SJSA1 (cell line): ENCODE measurements at regions not wholly inside any gene's neighbourhood (a gene's known extent, or its start where the extent isn't known, plus 50 kb on each side); places are given as distances from the start of the nearest gene placed in this dataset.

Experiments used
- DNase-seq, 2 experiments: peaks; one replicate each; pipeline ENCODE4 v3.0.0-alpha.2; 2015 to 2020; ENCODE audit warnings: low spot score in 2 of 2, low read depth in 1 of 2
- H3K27ac ChIP-seq: fragments of 250-450 bp; sonication (Bioruptor Pico); 2 replicates; pipeline ENCODE4 v1.5.1; 2020; ENCODE audit warnings: mild to moderate bottlenecking, moderate library complexity
- H3K27me3 ChIP-seq: fragments of 250-450 bp; sonication (Bioruptor Pico); replicated peaks from 2 replicates; pipeline ENCODE4 v1.5.1; 2020; ENCODE audit warnings: mild to moderate bottlenecking, moderate library complexity
- H3K36me3 ChIP-seq: fragments of 250-450 bp; sonication (Bioruptor Pico); 2 replicates; pipeline ENCODE4 v1.5.1; 2020; ENCODE audit warnings: mild to moderate bottlenecking
- H3K4me1 ChIP-seq: fragments of 250-450 bp; sonication (Bioruptor Pico); replicated peaks from 2 replicates; pipeline ENCODE4 v1.6.1; 2021; ENCODE audit warnings: mild to moderate bottlenecking
- H3K4me3 ChIP-seq: fragments of 250-450 bp; sonication (Bioruptor Pico); 2 replicates; pipeline ENCODE4 v1.5.1; 2020; ENCODE audit warnings: mild to moderate bottlenecking
- H3K9me3 ChIP-seq: fragments of 250-450 bp; sonication (Bioruptor Pico); replicated peaks from 2 replicates; pipeline ENCODE4 v1.5.1; 2020; ENCODE audit warnings: mild to moderate bottlenecking

- peaks cover 49% of the 10 kb centered on the region for H3K4me1 ChIP-seq
- no peaks in the 10 kb centered on the region for H3K27me3 ChIP-seq
- peaks cover 14% of the 10 kb centered on the region for H3K36me3 ChIP-seq
- DNase-seq = peak in 1 of 2 experiments; percentile 46
- peaks cover 7% of the 10 kb centered on the region for H3K9me3 ChIP-seq
- no peak overlapping the region for H3K27ac ChIP-seq
- H3K4me3 ChIP-seq = no peak overlapping the region
Observed at GRCh38 chr16:85188822-85189672, 76.8 kb upstream of the CIBAR2 start.

GRCh38 chr16:85190572-85190971 is 78.3 kb upstream of the CIBAR2 start:
- peak; percentile 46 to 73 for DNase-seq
- no peak overlapping the region for H3K27ac ChIP-seq
- no peak overlapping the region for H3K4me3 ChIP-seq
- peaks cover 49% of the 10 kb centered on the region for H3K4me1 ChIP-seq
- no peaks in the 10 kb centered on the region for H3K9me3 ChIP-seq
- H3K27me3 ChIP-seq = no peaks in the 10 kb centered on the region
- no peaks in the 10 kb centered on the region; the same call in 1 of the 2 replicates for H3K36me3 ChIP-seq

- no peaks in the 10 kb centered on the region for H3K9me3 ChIP-seq
- DNase-seq = no peak
- H3K36me3 ChIP-seq = no peaks in the 10 kb centered on the region
- H3K27me3 ChIP-seq = no peaks in the 10 kb centered on the region
- peaks cover 49% of the 10 kb centered on the region for H3K4me1 ChIP-seq
- no peak overlapping the region for H3K4me3 ChIP-seq
- no peak overlapping the region for H3K27ac ChIP-seq
Observed at GRCh38 chr16:85191341-85191965, 79.2 kb upstream of the CIBAR2 start.

- Histone ChIP-seq H3K9me3 (no peaks in the 10 kb centered on the region), H3K27me3 (no peaks in the 10 kb centered on the region), H3K36me3 (no peaks in the 10 kb centered on the region), H3K4me3 (no peak overlapping the region), H3K4me1 (peaks cover 42% of the 10 kb centered on the region), H3K27ac (no peak overlapping the region)
- DNase-seq = no peak
Observed at GRCh38 chr16:85192238-85193114, 80.2 kb upstream of the CIBAR2 start.

GRCh38 chr16:85193115-85193493 is 80.8 kb upstream of the CIBAR2 start:
- Histone ChIP-seq H3K27ac (no peak overlapping the region), H3K4me1 (peaks cover 48% of the 10 kb centered on the region), H3K4me3 (no peak overlapping the region), H3K27me3 (no peaks in the 10 kb centered on the region), H3K36me3 (no peaks in the 10 kb centered on the region), H3K9me3 (no peaks in the 10 kb centered on the region)
- DNase-seq = peak in 1 of 2 experiments; percentile 17

GRCh38 chr16:85193876-85194275 is 81.6 kb upstream of the CIBAR2 start:
- no peak for DNase-seq
- no peak overlapping the region for H3K27ac ChIP-seq
- H3K27me3 ChIP-seq = no peaks in the 10 kb centered on the region
- H3K36me3 ChIP-seq = no peaks in the 10 kb centered on the region
- H3K4me1 ChIP-seq = peaks cover 51% of the 10 kb centered on the region
- no peaks in the 10 kb centered on the region for H3K9me3 ChIP-seq
- H3K4me3 ChIP-seq = no peak overlapping the region

GRCh38 chr16:85194307-85195270 is 82.3 kb upstream of the CIBAR2 start:
- Histone ChIP-seq H3K27me3 (no peaks in the 10 kb centered on the region), H3K9me3 (no peaks in the 10 kb centered on the region), H3K4me3 (no peak overlapping the region), H3K27ac (no peak overlapping the region), H3K4me1 (peaks cover 51% of the 10 kb centered on the region), H3K36me3 (no peaks in the 10 kb centered on the region)
- no peak for DNase-seq

GRCh38 chr16:85195271-85195647 is 83.0 kb upstream of the CIBAR2 start:
- H3K36me3 ChIP-seq = no peaks in the 10 kb centered on the region
- H3K9me3 ChIP-seq = no peaks in the 10 kb centered on the region
- H3K4me1 ChIP-seq = peaks cover 48% of the 10 kb centered on the region
- H3K4me3 ChIP-seq = no peak overlapping the region
- H3K27me3 ChIP-seq = no peaks in the 10 kb centered on the region
- no peak overlapping the region for H3K27ac ChIP-seq
- no peak for DNase-seq

GRCh38 chr16:85195900-85196772 is 83.9 kb upstream of the CIBAR2 start:
- no peak for DNase-seq
- Histone ChIP-seq H3K4me3 (no peak overlapping the region), H3K27ac (no peak overlapping the region), H3K4me1 (peaks cover 40% of the 10 kb centered on the region), H3K27me3 (no peaks in the 10 kb centered on the region), H3K9me3 (no peaks in the 10 kb centered on the region), H3K36me3 (no peaks in the 10 kb centered on the region)

GRCh38 chr16:85196976-85197375 is 84.7 kb upstream of the CIBAR2 start:
- H3K36me3 ChIP-seq = no peaks in the 10 kb centered on the region
- no peaks in the 10 kb centered on the region for H3K9me3 ChIP-seq
- H3K4me1 ChIP-seq = peaks cover 35% of the 10 kb centered on the region
- no peak overlapping the region for H3K4me3 ChIP-seq
- H3K27me3 ChIP-seq = no peaks in the 10 kb centered on the region
- no peak overlapping the region for H3K27ac ChIP-seq
- no peak for DNase-seq

GRCh38 chr16:85197611-85198566 is 85.6 kb upstream of the CIBAR2 start:
- H3K27me3 ChIP-seq = no peaks in the 10 kb centered on the region
- peaks cover 34% of the 10 kb centered on the region for H3K4me1 ChIP-seq
- H3K9me3 ChIP-seq = no peaks in the 10 kb centered on the region
- DNase-seq = no peak
- H3K27ac ChIP-seq = no peak overlapping the region
- no peak overlapping the region for H3K4me3 ChIP-seq
- no peaks in the 10 kb centered on the region for H3K36me3 ChIP-seq
